ENCODE measurements at regions not wholly inside any gene's neighbourhood (a gene's known extent, or its start where the extent isn't known, plus 50 kb on each side); places are given as distances from the start of the nearest gene placed in this dataset.

- TF ChIP-seq, protein P1, sequence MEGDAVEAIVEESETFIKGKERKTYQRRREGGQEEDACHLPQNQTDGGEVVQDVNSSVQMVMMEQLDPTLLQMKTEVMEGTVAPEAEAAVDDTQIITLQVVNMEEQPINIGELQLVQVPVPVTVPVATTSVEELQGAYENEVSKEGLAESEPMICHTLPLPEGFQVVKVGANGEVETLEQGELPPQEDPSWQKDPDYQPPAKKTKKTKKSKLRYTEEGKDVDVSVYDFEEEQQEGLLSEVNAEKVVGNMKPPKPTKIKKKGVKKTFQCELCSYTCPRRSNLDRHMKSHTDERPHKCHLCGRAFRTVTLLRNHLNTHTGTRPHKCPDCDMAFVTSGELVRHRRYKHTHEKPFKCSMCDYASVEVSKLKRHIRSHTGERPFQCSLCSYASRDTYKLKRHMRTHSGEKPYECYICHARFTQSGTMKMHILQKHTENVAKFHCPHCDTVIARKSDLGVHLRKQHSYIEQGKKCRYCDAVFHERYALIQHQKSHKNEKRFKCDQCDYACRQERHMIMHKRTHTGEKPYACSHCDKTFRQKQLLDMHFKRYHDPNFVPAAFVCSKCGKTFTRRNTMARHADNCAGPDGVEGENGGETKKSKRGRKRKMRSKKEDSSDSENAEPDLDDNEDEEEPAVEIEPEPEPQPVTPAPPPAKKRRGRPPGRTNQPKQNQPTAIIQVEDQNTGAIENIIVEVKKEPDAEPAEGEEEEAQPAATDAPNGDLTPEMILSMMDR (IDR thresholded peaks at IDR 0.05; ENCODE audit: low read depth, low read length, poor library complexity, severe bottlenecking): peak; percentile 28
- TF ChIP-seq EZH2phosphoT487 (IDR thresholded peaks at IDR 0.05; ENCODE audit: borderline replicate concordance, low read length): no peak
Measured at GRCh38 chr20:53749499-53749898, 155.9 kb upstream of the ZNF217 start.

All from DOHH2 (cell line).